Thoracic aorta (tissue), 2 donors: ENCODE measurements at regions not wholly inside any gene's neighbourhood (a gene's known extent, or its start where the extent isn't known, plus 50 kb on each side); places are given as distances from the start of the nearest gene placed in this dataset.

Experiments used
- ATAC-seq: fragments of 150-250 bp; one replicate; pipeline ENCODE4 v1.8.0; 2017; ENCODE audit warnings: low read depth; ENCODE audit not compliant: insufficient number of reproducible peaks, low FRiP score
- DNase-seq: peaks from one replicate; pipeline ENCODE4 v3.0.0-alpha.2; 2020; ENCODE audit warnings: low spot score
- H3K27ac ChIP-seq, 2 donors: fragments of 200-600 bp; sonication (generic); 1 replicate in 1 of 2; 2 replicates in 1 of 2; pipeline ENCODE4 v1.5.1; 2016; ENCODE audit warnings: mild to moderate bottlenecking in 2 of 2, moderate library complexity in 2 of 2
- H3K27me3 ChIP-seq: fragments of 200-600 bp; sonication (generic); replicated peaks from 2 replicates; pipeline ENCODE4 v1.6.0; 2016; ENCODE audit warnings: mild to moderate bottlenecking; ENCODE audit not compliant: insufficient read depth
- H3K36me3 ChIP-seq: fragments of 200-600 bp; sonication (generic); one replicate; pipeline ENCODE4 v1.5.1; 2016
- H3K4me1 ChIP-seq, 2 donors: fragments of 200-600 bp; sonication (generic); 1 replicate in 1 of 2; 2 replicates in 1 of 2; pipeline versions ENCODE4 v1.5.1 to v1.6.0; 2016; ENCODE audit warnings: low read depth in 2 of 2, mild to moderate bottlenecking in 1 of 2; ENCODE audit not compliant: control insufficient read depth in 1 of 2
- H3K4me3 ChIP-seq: fragments of 200-600 bp; sonication (generic); 2 replicates; pipeline ENCODE4 v1.5.1; 2016; ENCODE audit warnings: mild to moderate bottlenecking
- H3K9me3 ChIP-seq: fragments of 200-600 bp; sonication (generic); 2 replicates; pipeline ENCODE4 v1.5.1; 2016
- TF ChIP-seq, protein P1 (sequence below): fragments of 200-600 bp; sonication (generic); IDR thresholded peaks from one replicate; pipeline ENCODE4 v1.5.1; 2019; ENCODE audit warnings: antibody characterized with exemption

DNA sequence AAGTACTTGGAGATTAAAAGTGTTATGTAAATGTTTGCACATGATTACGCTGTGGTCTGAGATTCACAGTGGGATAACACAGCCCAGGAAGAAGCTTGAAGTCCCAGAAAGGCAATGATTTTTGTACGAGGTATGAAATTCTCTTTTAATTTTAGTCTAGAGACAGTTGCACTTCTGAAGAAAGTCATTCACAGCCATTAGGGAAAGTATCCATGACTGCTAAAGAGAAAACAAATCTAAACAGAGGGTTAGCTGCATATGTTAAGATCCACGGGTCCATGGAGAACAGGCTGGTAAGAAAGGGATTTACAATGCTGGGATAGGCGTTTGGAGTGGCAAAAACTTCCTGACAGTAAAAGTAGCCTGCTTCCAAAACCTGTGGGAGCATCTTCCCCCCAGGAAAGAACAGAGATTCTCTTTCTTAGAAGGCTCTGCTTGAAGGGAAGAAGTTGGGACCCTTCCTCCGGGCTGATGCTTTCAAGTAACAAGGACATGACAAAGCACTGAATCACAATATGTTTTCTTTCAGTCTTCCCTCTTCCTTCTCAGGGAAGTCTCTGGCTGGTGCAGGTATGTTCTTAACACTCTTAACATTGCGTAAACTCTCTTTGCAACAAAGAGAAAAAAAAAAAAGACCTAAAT lies 220.8 kb upstream of the CELF2 start:
- H3K27ac ChIP-seq: peak overlapping the region; percentile 88 to 95
- H3K9me3 ChIP-seq: no peaks in the 10 kb centered on the region
- no peak for ATAC-seq
- peak overlapping the region; percentile 63 for H3K4me3 ChIP-seq
- no peaks in the 10 kb centered on the region for H3K27me3 ChIP-seq
- DNase-seq: no peak
- H3K4me1 ChIP-seq: peaks cover 14 to 65% of the 10 kb centered on the region in 2 donors
- H3K36me3 ChIP-seq: no peaks in the 10 kb centered on the region
- TF ChIP-seq, protein P1, sequence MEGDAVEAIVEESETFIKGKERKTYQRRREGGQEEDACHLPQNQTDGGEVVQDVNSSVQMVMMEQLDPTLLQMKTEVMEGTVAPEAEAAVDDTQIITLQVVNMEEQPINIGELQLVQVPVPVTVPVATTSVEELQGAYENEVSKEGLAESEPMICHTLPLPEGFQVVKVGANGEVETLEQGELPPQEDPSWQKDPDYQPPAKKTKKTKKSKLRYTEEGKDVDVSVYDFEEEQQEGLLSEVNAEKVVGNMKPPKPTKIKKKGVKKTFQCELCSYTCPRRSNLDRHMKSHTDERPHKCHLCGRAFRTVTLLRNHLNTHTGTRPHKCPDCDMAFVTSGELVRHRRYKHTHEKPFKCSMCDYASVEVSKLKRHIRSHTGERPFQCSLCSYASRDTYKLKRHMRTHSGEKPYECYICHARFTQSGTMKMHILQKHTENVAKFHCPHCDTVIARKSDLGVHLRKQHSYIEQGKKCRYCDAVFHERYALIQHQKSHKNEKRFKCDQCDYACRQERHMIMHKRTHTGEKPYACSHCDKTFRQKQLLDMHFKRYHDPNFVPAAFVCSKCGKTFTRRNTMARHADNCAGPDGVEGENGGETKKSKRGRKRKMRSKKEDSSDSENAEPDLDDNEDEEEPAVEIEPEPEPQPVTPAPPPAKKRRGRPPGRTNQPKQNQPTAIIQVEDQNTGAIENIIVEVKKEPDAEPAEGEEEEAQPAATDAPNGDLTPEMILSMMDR: no peak

DNA sequence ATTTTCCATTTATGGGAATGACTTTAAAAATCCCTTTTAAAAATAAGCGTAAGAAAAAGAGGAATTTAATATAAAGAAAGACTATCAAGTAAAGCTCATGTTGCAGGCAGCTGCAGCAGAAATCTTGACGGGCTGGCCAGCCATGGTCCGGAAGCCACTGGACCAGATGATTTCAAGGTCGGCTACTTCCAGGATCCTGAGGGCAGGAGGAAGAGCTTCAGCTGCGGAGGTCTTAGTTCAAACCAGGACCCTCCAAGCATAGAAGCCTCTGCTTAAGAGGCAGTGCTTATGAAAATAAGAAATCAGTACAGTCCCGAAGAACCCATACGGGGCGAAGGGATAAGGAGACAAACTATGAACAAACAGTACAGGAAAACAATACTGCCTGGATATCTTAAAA lies 220.2 kb upstream of the CELF2 start:
- no peaks in the 10 kb centered on the region for H3K9me3 ChIP-seq
- no peak for ATAC-seq
- H3K4me3 ChIP-seq: peak overlapping the region; percentile 63
- H3K4me1 ChIP-seq: peaks cover 11 to 63% of the 10 kb centered on the region in 2 donors
- H3K27me3 ChIP-seq: no peaks in the 10 kb centered on the region
- no peaks in the 10 kb centered on the region for H3K36me3 ChIP-seq
- peak overlapping the region; percentile 88 to 95 for H3K27ac ChIP-seq
- TF ChIP-seq, protein P1: no peak
- no peak for DNase-seq

DNA sequence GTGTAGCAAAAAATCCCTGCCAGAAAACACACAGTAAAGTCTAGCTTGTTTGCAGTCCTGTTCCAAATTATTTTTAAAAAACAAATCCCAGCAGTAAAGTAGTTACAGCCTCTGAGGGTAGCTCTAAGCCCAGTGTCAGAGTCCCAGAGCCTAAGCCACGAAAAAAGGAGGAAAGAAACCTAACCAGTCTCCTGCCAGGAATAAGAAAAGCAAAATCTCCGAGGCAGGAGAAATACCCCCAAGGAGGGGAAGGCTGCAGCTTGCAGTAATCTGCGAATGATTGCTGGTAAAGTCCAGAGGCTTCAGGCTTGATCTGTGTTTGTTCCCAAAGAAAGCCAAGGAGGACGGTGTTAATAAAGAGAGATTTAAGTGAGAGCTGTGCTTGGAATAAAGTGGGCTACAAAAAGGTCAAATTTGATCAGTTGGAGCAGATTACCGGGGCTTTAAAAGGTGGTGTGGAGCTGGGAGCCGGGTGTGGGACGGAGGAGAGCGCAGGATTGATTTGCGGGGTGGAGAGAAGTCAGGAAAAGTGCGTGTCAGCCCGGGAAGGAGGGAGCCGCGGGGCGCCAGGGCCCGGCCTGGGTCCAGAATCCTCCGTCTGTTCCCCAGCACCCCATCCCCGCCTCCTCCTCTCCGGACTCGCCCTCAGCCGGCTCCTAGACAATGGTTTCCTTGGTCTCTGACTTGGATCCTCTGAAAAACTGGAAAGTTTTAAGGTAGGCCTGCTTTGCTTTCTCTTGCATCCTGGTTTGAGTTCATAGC lies 219.4 kb upstream of the CELF2 start:
- Histone ChIP-seq H3K4me3 (peak overlapping the region; percentile 63), H3K36me3 (no peaks in the 10 kb centered on the region), H3K9me3 (no peaks in the 10 kb centered on the region), H3K27ac (peak overlapping the region; percentile 88 to 95), H3K4me1 (peaks cover 6 to 64% of the 10 kb centered on the region in 2 donors), H3K27me3 (no peaks in the 10 kb centered on the region)
- ATAC-seq (no peak), DNase-seq (no peak)
- TF ChIP-seq, protein P1: no peak

DNA sequence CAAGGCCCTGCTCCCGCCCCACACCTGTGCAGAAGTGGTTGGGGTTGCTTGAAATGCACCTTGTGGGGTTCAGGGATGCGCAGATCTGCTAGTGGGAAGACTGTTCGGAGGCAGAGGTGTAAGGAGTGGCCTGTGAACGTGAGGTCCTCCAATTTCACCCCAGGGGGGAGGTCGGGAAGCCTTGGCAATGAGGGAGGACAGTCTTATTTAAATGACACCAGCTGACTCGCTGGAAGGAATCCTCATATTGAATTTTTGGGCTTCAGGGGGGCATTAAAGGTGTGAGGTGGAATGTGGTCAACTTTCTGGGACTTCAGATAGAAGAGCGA lies 218.8 kb upstream of the CELF2 start:
- H3K4me1 ChIP-seq: peaks cover 6 to 69% of the 10 kb centered on the region in 2 donors
- no peaks in the 10 kb centered on the region for H3K9me3 ChIP-seq
- H3K36me3 ChIP-seq: no peaks in the 10 kb centered on the region
- TF ChIP-seq, protein P1: no peak
- DNase-seq: no peak
- H3K4me3 ChIP-seq: peak overlapping the region; percentile 63
- peak overlapping the region; percentile 88 to 95 for H3K27ac ChIP-seq
- H3K27me3 ChIP-seq: no peaks in the 10 kb centered on the region
- no peak for ATAC-seq

DNA sequence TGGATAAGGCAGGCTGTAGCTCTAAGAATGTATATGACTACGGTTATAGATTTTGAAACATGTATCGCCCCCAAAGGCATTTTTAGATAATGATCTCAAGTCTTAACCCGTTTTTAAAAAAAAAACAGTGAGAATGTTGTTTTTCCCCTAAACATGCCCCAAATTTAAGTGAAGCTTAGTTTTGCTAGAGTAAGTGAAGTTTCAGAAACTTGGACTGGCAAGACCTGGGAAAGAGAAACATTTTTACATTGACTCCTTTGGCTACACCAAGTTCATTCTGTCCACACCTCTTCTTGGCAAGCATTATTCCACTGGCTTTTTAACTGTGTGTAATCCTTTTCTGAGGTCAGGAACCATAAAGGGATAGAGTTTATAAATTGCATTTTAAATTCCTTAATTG lies 216.7 kb upstream of the CELF2 start:
- TF ChIP-seq, protein P1: no peak
- Histone ChIP-seq H3K36me3 (no peaks in the 10 kb centered on the region), H3K9me3 (no peaks in the 10 kb centered on the region), H3K27ac (peak overlapping the region; percentile 9 to 95), H3K4me3 (peak overlapping the region; percentile 63), H3K4me1 (peaks cover 12 to 85% of the 10 kb centered on the region in 2 donors), H3K27me3 (no peaks in the 10 kb centered on the region)
- ATAC-seq (no peak), DNase-seq (no peak)
